CMK (cell line): ENCODE measurements at regions not wholly inside any gene's neighbourhood (a gene's known extent, or its start where the extent isn't known, plus 50 kb on each side); places are given as distances from the start of the nearest gene placed in this dataset.

Experiments used
- DNase-seq: peaks from one replicate; pipeline ENCODE4 v3.0.0-alpha.2; 2010; ENCODE audit warnings: low read depth

- no peak for DNase-seq
Observed at GRCh38 chr2:121099329-121100290, 185.4 kb downstream of the TFCP2L1 start.

GRCh38 chr2:121101093-121101715, 183.8 kb downstream of the TFCP2L1 start:
- DNase-seq: no peak

GRCh38 chr2:121102941-121103340, 182.1 kb downstream of the TFCP2L1 start:
- no peak for DNase-seq

- no peak for DNase-seq
Observed at GRCh38 chr2:121103960-121104359, 181.0 kb downstream of the TFCP2L1 start.

- no peak for DNase-seq
Observed at GRCh38 chr2:121104721-121105141, 180.3 kb downstream of the TFCP2L1 start.

- no peak for DNase-seq
Observed at GRCh38 chr2:121110924-121111323, 174.1 kb downstream of the TFCP2L1 start.

- DNase-seq: no peak
Observed at GRCh38 chr2:121118951-121119350, 166.1 kb downstream of the TFCP2L1 start.

- no peak for DNase-seq
Observed at GRCh38 chr2:121120411-121120810, 164.6 kb downstream of the TFCP2L1 start.

GRCh38 chr2:121120991-121121390, 164.0 kb downstream of the TFCP2L1 start:
- no peak for DNase-seq

GRCh38 chr2:121121661-121122060, 163.3 kb downstream of the TFCP2L1 start:
- DNase-seq: no peak

- no peak for DNase-seq
Observed at GRCh38 chr2:121123268-121123667, 161.7 kb downstream of the TFCP2L1 start.

GRCh38 chr2:121124330-121124729, 160.7 kb downstream of the TFCP2L1 start:
- DNase-seq: no peak

GRCh38 chr2:121125350-121125749, 159.7 kb downstream of the TFCP2L1 start:
- no peak for DNase-seq

- DNase-seq: no peak
Observed at GRCh38 chr2:121128741-121129659, 156.0 kb downstream of the TFCP2L1 start.

GRCh38 chr2:121129692-121130091, 155.3 kb downstream of the TFCP2L1 start:
- no peak for DNase-seq

GRCh38 chr2:121130301-121130850, 154.6 kb downstream of the TFCP2L1 start:
- DNase-seq: no peak

- DNase-seq: no peak
Observed at GRCh38 chr2:121131375-121131774, 153.6 kb downstream of the TFCP2L1 start.

GRCh38 chr2:121132054-121132761, 152.8 kb downstream of the TFCP2L1 start:
- DNase-seq: no peak

- DNase-seq: no peak
Observed at GRCh38 chr2:121132762-121133107, 152.3 kb downstream of the TFCP2L1 start.

- DNase-seq: no peak
Observed at GRCh38 chr2:121133551-121134319, 151.3 kb downstream of the TFCP2L1 start.

- peak; percentile 33 for DNase-seq
Observed at GRCh38 chr2:121134728-121135127, 150.3 kb downstream of the TFCP2L1 start.
